ENCODE measurements at regions not wholly inside any gene's neighbourhood (a gene's known extent, or its start where the extent isn't known, plus 50 kb on each side); places are given as distances from the start of the nearest gene placed in this dataset.

- TF ChIP-seq CTCF (IDR thresholded peaks at IDR 0.05) (no peak), POLR2A (IDR thresholded peaks at IDR 0.05) (no peak), POLR2AphosphoS5 (IDR thresholded peaks at IDR 0.05; ENCODE audit: insufficient read depth in 1 of 2, low read depth in 1 of 2) (no peak)
Measured at GRCh38 chr22:26821854-26822253, 164.5 kb downstream of the MIAT start.

All from vagina (tissue), 2 donors.